GM18858 (cell line): ENCODE measurements at regions not wholly inside any gene's neighbourhood (a gene's known extent, or its start where the extent isn't known, plus 50 kb on each side); places are given as distances from the start of the nearest gene placed in this dataset.
A peak's percentile ranks its signal among the peaks of the same experiment; 100 is the strongest.

Experiments
- ATAC-seq: cut with Tn5 transposase; IDR thresholded peaks from one replicate; pipeline ENCODE4 v1.9.1; 2021; ENCODE audit not compliant: unreplicated experiment

DNA sequence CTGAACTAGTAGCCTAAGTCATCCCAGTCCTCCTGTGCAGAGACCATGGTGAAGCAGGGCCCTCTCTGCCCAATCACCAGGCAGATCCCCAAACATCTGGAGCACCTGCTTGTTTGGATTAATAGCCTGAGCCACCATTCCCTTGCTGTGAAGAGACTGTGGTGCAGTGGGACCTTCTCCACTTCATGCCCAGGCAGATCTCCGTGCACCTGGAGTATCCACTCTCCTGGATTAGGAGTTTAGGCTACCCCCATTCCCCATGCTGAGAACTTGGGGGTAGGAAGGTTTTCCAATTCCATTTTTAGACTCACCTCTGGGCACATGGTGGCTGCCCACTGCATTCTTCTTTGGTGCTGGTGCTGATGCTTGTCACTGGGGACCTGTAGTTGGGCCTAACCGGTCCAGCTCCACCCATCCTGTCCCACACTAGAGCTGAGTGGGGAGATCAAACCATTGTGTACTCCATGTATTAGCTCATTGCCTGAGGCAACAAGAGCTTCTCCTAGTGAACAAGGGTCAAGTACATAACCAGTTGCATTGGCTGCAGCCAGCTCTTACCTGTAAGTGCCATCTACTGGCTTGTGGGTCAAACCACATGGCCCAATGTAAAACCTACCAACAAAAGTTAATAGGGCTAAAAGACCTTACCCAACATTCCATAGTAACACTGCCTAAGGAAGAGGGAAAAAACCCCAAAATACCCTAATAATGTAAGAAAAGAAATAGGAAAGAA, 382.5 kb upstream of the CBLB start:
- ATAC-seq: no peak

DNA sequence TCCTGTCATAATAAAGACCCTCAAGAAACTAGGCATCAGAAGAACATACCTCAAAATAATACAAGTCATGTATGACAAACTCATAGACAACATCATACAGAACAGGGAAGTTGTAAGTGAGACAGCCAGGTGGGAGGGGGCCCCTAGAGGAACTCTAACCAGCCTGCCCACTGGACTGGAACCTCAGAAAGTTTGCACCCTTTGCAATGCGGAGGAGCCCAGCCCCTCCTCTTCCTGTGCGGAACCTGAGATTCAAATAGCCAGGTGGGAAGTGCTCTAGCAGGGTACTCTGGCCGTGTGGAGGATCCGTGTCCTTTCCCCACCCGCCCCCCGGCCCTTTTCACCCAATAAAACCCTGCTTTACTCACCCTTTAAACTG, 387.0 kb upstream of the CBLB start:
- ATAC-seq: peak; percentile 95

DNA sequence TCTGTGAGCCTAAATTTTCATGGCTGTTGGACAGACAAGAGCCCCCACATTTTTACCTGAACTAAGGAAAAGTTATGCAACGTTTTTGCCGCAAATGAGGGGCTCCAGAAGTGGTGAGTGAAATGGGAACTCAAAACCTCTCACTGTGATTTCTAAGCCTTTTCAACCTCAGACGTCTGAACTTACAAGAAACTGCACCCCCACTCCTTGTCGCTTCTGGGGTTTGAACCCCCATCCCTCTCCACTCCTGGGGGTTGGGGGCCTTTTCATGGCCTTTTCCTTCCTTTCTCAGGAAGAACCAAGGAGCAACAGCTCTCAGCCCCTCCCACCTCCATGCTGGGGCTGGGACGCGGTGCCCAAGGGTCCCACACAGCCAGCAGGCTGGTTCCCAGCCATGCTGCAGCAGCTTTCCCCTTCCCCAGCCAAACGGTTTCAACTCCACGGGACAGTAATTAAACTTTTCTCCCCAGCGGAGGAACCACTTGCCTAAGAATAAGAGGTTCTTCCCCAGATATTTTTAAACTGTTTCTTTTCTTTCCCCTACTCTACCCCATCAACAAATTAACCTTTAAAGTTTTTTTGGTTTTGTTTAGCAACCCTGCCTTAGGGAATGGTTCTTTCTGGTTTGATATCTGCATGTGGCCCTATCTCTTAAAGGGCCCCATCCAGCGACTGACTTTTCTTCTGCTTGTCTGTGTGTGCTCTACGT, 387.6 kb upstream of the CBLB start:
- ATAC-seq: peak; percentile 15

DNA sequence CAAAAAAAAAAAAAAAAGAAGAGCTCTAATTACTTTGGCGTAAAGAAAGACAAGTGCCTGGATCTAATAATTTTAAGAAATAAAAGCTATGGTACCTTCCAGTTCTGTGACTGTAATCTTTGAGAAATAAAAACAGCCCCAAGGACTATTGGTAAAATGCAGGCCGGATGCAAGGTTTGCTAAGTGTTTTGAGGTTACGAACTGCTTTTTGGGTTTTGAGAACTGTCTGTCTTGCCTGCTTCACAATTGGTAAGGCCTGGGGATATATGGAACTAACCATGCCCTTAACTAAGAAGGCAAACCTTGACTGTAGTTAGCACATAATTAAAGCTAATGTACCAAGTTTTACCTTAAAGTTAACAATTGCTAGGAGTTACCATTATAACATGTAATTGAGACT, 388.4 kb upstream of the CBLB start:
- ATAC-seq: no peak

DNA sequence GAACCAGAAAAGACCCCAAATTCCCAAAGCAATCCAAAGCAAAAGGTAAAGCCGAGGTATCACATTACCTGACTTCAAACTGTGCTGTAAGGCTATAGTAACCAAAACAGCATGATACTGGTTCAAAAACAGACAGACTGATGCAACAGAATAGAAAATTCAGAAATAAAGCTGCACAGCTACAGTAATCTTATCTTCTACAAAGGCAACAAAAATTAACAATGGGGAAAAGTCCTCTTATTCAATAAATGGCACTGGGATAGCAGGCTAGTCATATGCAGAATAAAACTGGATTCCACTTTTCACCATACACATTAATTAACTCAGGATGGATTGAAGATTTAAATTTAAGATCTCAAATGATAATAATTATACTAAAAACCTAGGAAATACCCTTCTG, 392.6 kb upstream of the CBLB start:
- no peak for ATAC-seq

DNA sequence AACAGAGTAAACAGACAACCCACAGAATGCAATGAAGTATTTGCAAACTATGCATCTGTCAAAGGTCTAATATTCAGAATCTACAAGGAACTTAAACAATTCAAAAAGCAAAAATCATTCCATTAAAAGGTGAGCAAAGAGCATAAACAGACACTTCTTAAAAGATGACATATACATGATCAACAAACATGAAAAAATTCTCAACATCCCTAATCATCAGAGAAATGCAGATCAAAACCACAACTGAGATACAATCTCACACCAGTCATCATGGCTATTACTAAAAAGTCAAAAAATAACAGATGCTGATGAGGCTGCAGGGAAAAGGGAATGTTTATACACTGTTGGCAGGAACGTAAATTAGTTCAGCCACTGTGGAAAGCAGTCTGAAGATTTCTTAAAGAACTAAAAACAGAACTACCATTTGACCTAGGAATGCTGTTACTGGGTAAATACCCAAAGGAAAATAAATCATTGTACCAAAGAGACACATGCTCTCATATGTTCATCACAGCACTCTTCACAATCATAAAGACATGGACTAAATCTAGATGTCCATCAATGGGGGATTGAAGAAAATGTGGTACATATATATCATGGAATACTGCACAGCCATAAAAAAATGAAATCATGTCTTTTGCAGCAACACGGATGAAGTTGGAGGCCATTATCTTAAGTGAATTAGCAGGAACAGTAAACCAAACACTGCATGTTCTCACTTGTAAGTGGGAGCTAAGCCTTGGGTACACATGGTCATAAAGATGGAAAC, 393.3 kb upstream of the CBLB start:
- no peak for ATAC-seq

DNA sequence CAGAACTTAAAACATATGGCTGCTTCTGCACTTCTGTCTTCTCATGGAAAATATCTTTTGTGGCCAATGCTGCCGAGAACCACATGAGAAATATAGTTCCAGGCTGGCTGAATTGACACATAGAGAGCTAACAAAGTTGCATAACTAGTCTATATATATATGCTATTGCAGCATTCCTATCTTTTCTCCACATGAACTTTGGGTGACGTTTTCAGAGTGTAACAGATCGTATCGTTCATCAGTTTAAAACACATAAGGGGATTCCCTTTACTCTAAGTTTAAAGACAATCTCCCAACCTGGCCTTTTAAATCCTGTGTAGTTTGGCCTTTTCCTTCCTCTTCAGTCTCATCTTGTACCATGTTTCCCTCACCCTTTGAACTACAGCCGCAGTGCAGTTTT, 394.2 kb upstream of the CBLB start:
- no peak for ATAC-seq

DNA sequence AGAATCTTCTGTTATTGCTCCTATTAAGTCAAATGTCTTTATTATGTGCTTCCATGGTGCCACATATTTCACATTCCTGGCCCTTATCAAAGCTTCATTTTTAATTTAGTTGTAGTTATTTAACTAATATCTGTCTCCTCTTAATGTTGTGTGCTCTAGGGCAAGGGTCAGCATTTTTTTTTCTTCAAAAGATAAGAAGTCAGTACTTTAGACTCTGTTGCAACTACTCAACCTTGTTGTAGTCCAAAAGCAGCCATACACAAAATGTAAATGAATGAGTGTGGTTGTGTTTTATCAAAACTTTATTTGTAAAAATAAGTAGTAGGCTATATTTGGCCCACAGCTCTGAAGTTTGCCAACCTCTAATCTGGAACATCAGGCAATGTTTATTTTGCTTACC, 394.7 kb upstream of the CBLB start:
- ATAC-seq: no peak

DNA sequence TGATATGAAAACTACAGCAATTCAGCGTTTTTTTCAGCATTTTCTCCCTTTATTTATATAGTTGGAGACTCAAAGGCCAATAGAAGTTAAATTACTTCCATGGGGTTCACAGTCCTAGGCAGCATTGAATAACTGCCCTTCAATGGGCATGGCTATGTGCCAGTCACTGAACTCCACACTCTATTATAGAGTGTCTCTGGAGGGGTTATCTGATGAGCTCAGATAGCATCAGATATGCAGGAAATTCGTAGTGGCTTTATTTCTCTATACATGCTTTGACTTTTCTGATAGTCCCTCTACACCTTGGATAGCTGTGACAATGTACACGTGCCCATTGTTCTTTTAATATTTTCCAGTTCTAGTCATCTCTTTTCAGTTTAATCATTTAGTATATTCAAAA, 396.9 kb upstream of the CBLB start:
- no peak for ATAC-seq

DNA sequence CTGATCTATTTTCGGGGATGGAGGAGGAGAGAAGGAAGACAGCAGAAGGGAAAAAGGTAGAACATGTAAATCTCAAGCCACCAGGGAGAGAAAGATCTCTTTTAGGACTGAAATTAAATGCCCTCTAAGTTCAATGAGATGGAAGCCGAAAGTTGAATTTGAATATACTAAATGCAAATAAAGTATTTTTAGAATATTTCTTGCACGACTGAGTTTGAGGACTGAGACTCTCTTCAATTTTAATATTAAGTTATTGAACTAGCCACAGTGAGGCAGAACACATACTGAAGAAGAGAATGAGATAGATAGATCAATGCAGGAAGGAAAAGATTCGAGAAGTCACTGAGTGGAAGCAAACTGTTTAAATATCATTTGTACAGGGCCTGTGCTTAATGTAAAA, 399.9 kb upstream of the CBLB start:
- no peak for ATAC-seq

DNA sequence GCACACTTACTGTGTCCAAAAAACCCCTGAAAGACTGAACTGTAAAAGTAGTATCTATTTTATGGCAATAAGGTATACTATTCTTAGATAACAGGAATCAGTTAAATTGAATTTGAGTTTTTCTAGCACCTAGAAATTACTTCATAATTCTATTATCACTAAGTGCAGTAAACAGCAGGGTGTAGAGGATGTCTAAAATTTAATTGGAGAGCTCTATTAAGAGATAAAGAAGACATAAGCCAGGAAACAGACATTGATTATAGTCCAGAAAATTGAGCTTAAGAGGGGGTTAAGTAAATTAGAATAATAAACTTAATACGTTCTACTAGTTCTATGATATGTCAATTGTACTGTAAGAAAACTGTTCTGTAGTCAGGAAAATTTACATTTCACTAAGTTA, 403.5 kb upstream of the CBLB start:
- ATAC-seq: no peak

DNA sequence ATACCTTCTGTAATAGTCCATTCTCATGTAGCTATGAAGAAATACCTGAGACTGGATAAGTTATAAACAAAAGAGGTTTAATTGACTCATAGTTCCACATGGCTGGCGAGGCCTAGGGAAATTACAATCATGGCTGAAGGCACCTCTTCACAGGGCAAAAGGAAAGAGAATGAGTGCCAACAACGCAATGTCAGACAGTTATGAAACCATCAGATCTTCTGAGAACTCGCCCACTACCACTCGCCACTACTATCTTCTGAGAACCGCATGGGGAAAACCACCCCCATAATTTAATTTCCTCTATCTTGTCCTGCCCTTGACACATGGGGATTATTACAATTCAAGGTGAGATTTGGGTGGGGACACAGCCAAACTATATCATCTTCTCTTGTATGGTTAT, 406.8 kb upstream of the CBLB start:
- ATAC-seq: no peak

DNA sequence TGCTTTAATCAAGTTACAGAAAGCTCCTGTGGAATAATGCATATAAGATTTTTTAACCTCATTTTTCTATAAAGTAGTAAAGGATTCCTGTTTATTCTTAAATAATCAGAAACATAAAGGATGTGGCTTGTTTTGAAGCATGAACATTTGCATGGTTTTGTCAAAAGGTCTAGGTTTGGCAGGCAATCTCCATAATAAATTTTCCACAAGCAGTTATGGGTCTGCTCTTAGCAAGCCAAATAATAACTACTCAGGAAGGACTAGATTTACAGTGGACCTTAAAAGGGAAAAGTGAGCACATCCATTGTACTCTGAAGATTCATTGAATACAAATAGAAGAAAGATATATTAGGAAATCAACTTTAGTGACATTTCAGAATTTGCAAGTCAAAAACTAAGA, 407.3 kb upstream of the CBLB start:
- ATAC-seq: no peak

DNA sequence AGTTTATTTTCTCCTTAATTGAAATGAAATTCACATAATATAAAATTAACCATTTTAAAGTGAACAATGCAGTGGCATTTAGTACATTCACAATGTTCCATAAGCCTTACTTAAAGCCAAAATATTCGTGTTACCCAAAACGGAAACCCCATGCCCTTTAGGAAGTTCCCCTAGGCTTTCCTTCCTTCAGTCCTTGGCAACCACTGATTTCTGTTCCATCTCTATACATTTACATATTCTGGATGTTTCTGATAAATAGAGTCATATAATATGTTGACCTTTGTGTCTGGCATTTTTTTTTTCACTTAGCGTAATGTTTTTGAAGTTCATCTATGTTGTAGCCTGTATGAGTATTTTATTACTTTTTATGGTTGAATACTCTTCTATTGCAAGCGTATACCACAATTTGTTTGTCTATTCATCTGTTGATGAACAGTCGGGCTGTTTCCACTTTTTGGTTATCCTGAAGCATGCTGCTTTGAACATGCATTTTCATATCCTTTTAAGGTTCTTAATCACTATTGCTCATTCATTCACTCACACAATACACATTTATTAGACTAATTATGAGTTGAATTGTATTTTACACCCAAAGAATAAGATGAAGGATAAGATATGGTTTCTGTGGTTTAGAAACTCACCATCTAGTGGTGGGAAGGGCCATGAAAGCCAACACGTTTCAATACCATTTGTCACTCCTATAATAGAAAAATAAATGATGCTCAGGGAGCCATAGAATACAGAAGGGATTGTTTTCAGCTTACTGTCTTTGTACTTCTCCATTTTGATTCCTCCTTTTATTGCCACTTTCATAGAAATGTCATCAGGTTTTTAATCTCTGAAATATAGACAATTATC, 408.2 kb upstream of the CBLB start:
- ATAC-seq: no peak

DNA sequence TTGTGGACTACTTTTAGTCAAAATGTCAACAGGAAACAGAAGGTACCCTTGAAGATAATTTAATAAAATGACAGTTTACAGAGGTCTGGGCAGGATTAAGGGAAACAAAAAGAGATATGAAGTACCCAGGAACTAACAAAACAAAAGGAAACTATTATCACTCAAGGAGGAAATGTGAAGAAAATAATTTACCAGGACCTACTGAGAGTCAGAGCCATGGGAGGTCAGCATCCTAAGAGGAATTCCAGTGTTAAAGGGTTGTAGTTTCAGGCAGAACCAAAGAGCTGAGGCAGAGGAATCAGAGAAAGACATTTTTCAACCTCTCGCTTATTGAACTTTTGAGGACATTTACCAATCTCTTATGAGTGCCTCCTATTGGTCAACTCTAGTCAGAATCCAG, 408.9 kb upstream of the CBLB start:
- ATAC-seq: no peak

DNA sequence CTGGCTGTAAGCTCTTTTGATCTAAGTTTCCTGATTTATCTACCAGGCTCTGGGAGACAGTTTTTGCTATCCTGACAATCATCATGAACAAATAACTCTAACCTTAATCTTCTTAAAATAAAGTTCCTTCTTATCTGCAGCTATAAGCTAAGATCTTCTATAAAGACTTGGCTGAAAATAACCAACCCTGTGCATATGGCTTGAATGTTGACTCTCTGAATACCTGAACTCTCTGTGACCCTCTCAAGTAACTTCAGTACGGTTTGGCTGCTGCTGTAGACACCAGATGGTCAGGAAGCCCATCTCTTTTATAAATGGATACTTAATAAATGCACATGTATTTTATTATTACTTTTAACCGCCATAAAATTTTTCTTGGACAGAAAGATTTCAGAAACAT, 412.4 kb upstream of the CBLB start:
- no peak for ATAC-seq

DNA sequence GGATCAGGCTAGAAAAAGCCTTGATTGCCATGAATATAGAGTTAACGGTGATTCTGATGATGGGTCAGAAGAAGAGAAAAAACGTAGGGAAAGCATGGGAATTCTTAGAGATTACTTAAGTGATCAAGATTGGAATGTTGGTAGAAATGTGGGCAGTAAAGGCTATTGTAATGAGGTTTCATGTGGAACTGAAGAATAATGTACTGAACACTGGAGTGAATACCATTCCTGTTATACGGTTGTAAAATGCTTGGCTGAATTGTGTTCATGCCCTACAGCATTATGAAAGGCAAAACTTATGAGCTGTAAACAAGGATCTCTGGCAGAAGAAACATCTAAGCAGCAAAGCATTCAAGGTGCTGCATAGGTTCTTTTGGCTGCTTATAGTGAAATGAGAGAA, 414.1 kb upstream of the CBLB start:
- ATAC-seq: no peak

DNA sequence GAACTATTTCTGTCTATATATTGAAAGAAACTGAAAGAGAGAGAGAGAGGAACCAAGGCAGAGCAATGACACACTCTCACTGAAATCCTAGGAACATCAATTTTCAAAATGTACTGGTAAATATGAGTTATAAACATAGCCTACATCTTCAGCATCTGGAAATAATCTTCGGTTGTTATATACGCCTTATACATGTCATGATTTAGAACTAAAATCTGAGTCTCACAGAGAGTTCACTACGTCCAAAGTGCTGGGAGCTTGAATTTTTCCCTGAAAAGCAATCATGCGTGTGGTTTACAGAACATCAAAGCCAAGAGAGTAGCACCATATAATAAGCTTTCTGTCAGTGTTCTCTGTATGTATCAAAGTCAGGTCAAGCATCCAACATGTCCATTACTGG, 420.0 kb upstream of the CBLB start:
- ATAC-seq: no peak

DNA sequence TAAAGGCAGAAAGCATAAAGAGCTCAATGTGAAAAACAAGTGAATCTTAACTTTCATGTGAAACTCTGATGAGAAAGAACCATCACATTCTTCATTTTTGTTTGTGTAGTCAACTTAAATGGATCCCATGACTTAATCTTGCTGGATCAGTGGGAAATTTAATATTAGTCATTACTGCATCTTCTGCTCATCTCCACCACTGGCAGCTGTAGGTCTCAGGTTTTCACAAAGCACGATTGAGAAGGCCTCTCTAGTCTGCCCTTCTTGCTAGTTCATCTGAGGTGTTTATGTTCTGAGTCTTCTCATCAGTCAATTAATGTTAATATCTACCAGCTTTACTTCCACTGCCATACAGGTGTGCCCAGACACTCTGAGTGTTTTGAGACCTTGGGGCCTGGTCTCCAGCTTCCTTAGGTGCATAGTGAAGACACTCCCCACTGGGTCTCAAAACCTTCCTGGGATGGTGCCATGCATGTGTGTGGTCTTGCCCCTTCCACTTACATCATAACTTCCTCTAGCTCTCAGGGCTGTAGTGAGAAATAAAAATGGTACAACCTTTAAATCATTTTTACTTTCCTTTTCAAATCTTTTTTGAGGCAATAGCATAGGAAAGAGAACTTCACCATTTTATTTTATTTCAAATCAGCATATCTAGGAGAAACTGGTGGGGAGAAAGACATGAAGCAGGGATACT, 421.6 kb upstream of the CBLB start:
- ATAC-seq: no peak

DNA sequence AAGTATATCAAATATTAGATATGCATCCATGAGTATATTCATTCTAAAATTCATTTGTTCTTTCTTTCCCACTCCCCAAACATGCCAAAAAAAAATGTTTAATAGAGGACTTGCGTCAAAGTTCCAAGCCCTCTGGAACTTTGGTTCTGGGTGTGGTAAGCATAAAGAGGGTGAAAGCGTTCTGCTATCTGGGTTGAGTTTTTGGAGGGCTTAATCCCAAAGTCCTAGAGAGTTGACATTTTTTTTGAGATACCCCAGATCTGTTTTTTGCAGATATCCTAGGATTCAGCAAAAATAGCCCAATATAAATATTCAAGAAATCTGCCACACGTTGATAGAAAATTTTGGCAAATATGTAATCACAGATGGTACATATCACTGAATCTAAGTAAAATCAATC, 424.3 kb upstream of the CBLB start:
- no peak for ATAC-seq

DNA sequence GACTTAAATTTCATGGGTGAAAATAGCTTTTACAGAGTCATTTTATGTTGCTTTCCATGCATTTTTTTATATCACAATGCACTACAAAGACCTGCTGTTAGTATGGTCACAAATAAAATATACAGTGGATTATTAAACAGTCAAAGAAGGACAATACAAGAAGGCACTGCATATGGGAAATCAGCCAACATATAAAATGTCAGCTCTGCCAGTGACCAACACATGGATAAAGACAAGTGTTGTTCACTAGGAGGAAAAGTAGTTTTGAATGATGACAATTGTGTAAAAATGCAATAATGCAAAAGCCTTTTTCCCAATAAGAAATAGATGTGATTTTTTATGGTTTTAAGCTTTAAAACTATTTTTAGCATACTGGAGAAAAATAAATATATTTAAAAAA, 425.3 kb upstream of the CBLB start:
- no peak for ATAC-seq
